Cardiac muscle cell (in vitro differentiated cells and primary cell): ENCODE measurements at regions not wholly inside any gene's neighbourhood (a gene's known extent, or its start where the extent isn't known, plus 50 kb on each side); places are given as distances from the start of the nearest gene placed in this dataset.

Experiments used
- DNase-seq, 2 donors: peaks; one replicate each; pipeline versions ENCODE4 v3.0.0 to v3.0.0-alpha.2; 2010 to 2017; ENCODE audit warnings: low read depth in 1 of 2, low spot score in 1 of 2
- H3K27ac ChIP-seq: fragments of 200-600 bp; sonication (generic); 2 replicates; pipeline ENCODE4 v1.5.1; 2016
- H3K27me3 ChIP-seq: fragments of 200-600 bp; sonication (generic); 2 replicates; pipeline ENCODE4 v1.6.0; 2016; ENCODE audit warnings: control low read depth
- H3K36me3 ChIP-seq: fragments of 200-600 bp; sonication (generic); 2 replicates; pipeline ENCODE4 v1.5.1; 2016; ENCODE audit warnings: control low read depth
- H3K4me1 ChIP-seq: fragments of 200-600 bp; sonication (generic); 2 replicates; pipeline ENCODE4 v1.8.1; 2017; ENCODE audit warnings: low read depth, mild to moderate bottlenecking, mixed run types
- H3K4me3 ChIP-seq: fragments of 200-600 bp; sonication (generic); 2 replicates; pipeline ENCODE4 v1.5.1; 2016; ENCODE audit warnings: mild to moderate bottlenecking
- H3K9me3 ChIP-seq: fragments of 200-600 bp; sonication (generic); 2 replicates; pipeline ENCODE4 v1.5.1; 2017; ENCODE audit warnings: low read depth, mild to moderate bottlenecking, control low read depth
- TF ChIP-seq, protein P1 (sequence below): IDR thresholded peaks from 2 replicates; pipeline ENCODE4 v1.5.1; 2012; ENCODE audit warnings: low read depth, mild to moderate bottlenecking, low read length

DNA sequence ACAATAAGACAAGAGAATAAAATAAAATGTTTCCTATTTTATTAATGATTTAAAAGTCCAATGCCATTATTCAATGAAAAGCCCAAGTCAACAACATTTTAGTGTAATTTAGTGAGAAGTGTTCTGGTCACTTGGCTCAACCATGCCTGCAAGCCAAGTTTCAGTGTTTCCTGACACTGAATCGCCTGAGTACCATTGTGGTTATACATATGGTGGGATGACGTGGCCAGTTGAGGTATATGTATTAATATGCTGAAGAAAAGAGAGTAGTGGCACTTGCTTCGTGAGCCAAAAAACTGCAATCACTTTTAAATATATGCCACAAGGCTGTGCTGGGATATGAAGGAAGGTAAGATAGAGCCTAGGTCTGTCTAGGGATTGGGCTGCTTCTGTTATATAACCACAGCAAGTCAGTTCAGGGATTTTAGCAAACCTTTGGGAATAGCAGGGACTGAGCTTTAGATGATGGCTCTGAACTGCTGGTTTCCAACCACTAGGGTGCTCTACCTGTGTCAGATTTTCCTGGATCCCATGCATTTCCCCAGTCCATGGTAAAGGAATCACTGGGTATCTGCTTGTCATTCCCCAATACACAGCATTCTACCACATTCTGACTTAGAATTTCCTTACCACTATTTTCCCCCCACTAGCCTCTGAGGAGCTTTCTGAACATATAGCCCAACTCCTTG lies 214.0 kb upstream of the PRPS1L1 start:
- no peak overlapping the region for H3K27ac ChIP-seq
- H3K4me3 ChIP-seq: no peak overlapping the region
- TF ChIP-seq, protein P1, sequence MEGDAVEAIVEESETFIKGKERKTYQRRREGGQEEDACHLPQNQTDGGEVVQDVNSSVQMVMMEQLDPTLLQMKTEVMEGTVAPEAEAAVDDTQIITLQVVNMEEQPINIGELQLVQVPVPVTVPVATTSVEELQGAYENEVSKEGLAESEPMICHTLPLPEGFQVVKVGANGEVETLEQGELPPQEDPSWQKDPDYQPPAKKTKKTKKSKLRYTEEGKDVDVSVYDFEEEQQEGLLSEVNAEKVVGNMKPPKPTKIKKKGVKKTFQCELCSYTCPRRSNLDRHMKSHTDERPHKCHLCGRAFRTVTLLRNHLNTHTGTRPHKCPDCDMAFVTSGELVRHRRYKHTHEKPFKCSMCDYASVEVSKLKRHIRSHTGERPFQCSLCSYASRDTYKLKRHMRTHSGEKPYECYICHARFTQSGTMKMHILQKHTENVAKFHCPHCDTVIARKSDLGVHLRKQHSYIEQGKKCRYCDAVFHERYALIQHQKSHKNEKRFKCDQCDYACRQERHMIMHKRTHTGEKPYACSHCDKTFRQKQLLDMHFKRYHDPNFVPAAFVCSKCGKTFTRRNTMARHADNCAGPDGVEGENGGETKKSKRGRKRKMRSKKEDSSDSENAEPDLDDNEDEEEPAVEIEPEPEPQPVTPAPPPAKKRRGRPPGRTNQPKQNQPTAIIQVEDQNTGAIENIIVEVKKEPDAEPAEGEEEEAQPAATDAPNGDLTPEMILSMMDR: no peak
- no peaks in the 10 kb centered on the region for H3K27me3 ChIP-seq
- no peak for DNase-seq
- no peaks in the 10 kb centered on the region for H3K36me3 ChIP-seq
- H3K9me3 ChIP-seq: no peaks in the 10 kb centered on the region
- H3K4me1 ChIP-seq: no peaks in the 10 kb centered on the region

DNA sequence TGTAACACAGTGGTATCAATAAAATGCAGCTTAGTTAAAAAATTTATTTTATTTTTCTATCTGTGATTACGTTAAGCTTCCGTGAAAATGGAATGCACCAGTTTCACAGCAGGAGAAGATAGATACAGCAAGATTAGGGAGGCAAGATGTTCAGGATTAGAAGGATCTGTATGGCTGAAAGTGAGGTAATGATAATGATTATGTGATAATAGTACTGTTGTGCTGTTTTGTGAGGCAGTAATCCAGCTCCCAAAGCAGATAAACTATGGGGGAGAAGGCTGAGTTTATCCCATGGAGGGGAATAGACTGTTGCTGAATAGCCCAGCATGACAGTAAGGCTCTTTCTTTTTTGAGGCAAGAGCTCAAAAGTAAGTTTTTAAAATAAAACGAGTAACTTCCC lies 216.1 kb upstream of the PRPS1L1 start:
- no peak for DNase-seq
- no peaks in the 10 kb centered on the region for H3K27me3 ChIP-seq
- H3K4me1 ChIP-seq: no peaks in the 10 kb centered on the region
- H3K36me3 ChIP-seq: no peaks in the 10 kb centered on the region
- TF ChIP-seq, protein P1: no peak
- no peak overlapping the region for H3K27ac ChIP-seq
- no peaks in the 10 kb centered on the region for H3K9me3 ChIP-seq
- no peak overlapping the region for H3K4me3 ChIP-seq

DNA sequence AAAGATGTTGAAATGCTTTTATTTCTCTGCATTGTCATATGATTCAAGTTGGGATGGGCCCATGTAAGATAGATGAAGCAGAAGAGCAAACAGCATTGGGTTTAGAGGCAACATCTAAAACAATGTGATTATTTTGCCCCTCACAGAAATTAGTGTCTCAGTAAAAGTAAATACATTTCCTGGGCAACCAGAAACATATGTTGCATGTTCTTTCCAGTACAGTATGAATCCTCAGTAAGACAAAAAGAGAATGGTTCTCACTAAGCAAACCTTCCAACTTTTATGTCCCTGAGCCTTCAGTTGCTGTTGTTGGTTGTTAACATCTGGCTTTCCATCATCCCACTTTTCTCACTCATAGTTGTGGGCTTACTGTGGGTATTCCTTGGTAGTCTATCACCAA lies 222.5 kb upstream of the PRPS1L1 start:
- TF ChIP-seq, protein P1: no peak
- Histone ChIP-seq H3K9me3 (peaks cover 2% of the 10 kb centered on the region), H3K4me3 (no peak overlapping the region), H3K27me3 (no peaks in the 10 kb centered on the region), H3K27ac (no peak overlapping the region), H3K4me1 (no peaks in the 10 kb centered on the region), H3K36me3 (no peaks in the 10 kb centered on the region)
- no peak for DNase-seq

DNA sequence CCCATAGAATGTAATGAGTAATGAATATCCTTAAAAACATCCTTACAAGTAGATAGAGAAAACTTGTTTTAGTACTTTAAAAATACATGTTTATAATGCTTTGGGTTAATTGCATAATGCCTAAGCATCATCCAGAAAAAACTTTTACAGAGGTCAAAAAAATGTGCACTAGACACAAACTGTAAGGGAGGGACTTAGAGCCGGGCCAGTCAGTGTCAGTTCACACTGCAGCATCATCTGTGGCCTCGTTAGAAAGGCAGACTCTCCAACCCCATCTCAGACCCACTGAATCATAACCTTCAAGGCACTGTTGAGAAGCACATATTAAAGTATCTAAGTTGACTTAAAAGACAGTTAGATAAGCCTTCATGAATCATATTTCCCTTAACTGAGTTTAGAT lies 230.1 kb upstream of the PRPS1L1 start:
- no peaks in the 10 kb centered on the region for H3K27me3 ChIP-seq
- TF ChIP-seq, protein P1: no peak
- H3K36me3 ChIP-seq: no peaks in the 10 kb centered on the region
- no peak overlapping the region for H3K4me3 ChIP-seq
- no peaks in the 10 kb centered on the region for H3K4me1 ChIP-seq
- no peak overlapping the region for H3K27ac ChIP-seq
- H3K9me3 ChIP-seq: peaks cover 2% of the 10 kb centered on the region
- peak in 1 of 2 donors; percentile 75 for DNase-seq

DNA sequence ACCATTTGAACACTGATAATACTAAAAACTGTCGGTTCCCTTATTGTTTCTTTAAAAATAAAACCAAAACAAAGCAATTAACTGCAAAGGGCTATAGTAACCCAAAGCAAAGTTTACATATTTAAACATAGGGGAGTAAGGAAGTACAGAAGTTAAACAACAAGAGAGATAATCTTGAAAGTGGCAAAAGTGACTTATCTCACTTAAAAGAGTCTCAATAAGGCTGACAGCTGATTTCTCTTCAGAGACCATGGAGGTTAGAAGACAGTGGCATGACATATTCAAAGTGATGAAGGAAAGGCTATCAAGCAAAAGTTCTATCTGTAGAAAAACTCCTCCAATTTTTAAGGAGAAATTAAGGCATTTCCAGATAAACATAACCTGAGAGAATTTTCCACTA lies 233.5 kb upstream of the HDAC9 start:
- no peaks in the 10 kb centered on the region for H3K27me3 ChIP-seq
- no peak overlapping the region for H3K27ac ChIP-seq
- H3K9me3 ChIP-seq: peaks cover 2% of the 10 kb centered on the region
- H3K4me1 ChIP-seq: no peaks in the 10 kb centered on the region
- TF ChIP-seq, protein P1: no peak
- H3K4me3 ChIP-seq: no peak overlapping the region
- H3K36me3 ChIP-seq: no peaks in the 10 kb centered on the region
- peak in 1 of 2 donors; percentile 17 for DNase-seq
